ENCODE measurements at regions not wholly inside any gene's neighbourhood (a gene's known extent, or its start where the extent isn't known, plus 50 kb on each side); places are given as distances from the start of the nearest gene placed in this dataset.

DNA sequence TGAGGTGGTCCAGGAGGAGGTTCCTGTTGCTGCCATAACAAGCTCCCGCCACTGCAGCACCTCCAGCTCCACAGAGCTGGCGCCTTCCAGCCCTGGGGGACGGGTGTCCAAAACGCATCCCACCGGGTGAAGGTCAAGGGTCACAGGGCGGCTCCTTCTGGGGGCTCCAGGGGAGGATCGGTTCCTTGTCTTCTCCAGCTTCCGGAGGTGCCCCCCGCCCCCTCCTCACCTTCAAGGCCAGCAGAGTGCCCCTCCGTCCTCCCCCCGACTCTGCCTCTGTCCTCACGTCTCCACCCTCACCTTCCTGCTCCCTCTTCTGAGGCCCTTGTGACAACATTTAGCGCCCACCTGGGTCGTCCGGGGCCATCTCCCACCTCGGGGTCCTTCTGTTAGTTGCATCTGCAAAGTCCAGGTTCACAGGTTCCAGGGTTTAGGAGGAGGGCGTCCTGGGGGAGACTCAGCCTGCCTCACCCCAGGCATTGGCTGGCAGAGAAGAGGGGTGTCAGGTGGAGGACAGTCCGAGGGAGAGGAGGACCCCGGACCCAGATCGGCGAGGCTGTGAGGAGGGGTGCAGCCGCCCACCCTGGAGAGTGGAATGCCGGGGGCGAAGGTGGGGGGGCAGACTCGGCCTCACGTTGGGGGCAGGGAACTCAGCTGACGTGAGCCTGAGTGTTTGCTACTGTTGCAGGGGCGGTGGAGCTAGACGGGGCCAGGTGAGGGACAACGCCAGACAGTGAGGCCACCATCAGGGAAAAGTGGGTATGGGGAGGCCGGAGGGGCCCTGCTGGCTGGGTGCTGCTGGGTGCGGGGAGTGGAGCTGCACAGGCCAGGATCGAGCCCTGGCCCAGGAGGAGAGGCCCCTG lies 205.5 kb upstream of the C14orf180 start (continued):
- no peak for TF ChIP-seq RBBP5 (IDR thresholded peaks at IDR 0.05; ENCODE audit: borderline replicate concordance, insufficient read depth, low read length, poor library complexity, severe bottlenecking)

DNA sequence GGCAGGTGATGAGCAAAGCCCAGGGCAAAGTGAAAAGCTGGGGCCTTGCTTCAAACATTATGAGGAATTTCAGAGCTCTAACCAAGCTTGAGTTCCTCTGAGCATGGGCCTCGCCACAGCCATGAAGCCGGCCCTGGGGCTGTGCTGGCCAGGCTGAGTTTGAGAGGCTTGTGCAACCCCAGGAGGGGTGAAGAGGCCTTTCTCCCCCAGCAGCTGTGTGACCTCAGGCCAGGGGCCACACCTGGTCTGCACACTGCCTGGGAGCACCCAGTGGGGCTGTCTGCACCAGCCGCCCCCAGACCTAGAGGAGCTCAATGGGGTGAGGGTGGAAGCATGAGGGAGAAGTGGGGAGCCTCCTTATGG lies 204.9 kb upstream of the C14orf180 start:
- WGBS (ENCODE audit: insufficient coverage, low coverage, missing lambda C conversion rate) = 0% methylated on average over 3 of the region's 3 CpGs
- no TSS peak for BruUV-seq (replicated peaks)
- H3K36me3 ChIP-seq (ENCODE audit: control insufficient read depth, insufficient read depth, low read length) = no peaks in the 10 kb centered on the region
- no peak for TF ChIP-seq PRPF4 (IDR thresholded peaks at IDR 0.05; ENCODE audit: insufficient read depth, low read depth, low read length, poor library complexity, severe bottlenecking)
- no peak for TF ChIP-seq KLF13 (tag; IDR thresholded peaks at IDR 0.05; ENCODE audit: borderline replicate concordance, low read depth)
- no peak for TF ChIP-seq SREBF2 (CRISPR knock-in tag; IDR thresholded peaks at IDR 0.05)
- no peak for TF ChIP-seq BCOR (IDR thresholded peaks at IDR 0.05)
- no peak for TF ChIP-seq STAT5B (CRISPR knock-in tag; IDR thresholded peaks at IDR 0.05)
- no peak for TF ChIP-seq NR3C1 (CRISPR knock-in tag; IDR thresholded peaks at IDR 0.05)
- no peak for TF ChIP-seq CCNT2 (IDR thresholded peaks at IDR 0.05; ENCODE audit: borderline replicate concordance, extremely low read depth, insufficient read length, low read depth, low read length)
- TF ChIP-seq ZBTB7A (IDR thresholded peaks at IDR 0.05; ENCODE audit: borderline replicate concordance, control insufficient read depth, low read depth, low read length) = no peak
- TF ChIP-seq POU5F1 (IDR thresholded peaks at IDR 0.05; ENCODE audit: borderline replicate concordance, low read depth, low read length, partially characterized antibody) = no peak
- TF ChIP-seq, protein P1, sequence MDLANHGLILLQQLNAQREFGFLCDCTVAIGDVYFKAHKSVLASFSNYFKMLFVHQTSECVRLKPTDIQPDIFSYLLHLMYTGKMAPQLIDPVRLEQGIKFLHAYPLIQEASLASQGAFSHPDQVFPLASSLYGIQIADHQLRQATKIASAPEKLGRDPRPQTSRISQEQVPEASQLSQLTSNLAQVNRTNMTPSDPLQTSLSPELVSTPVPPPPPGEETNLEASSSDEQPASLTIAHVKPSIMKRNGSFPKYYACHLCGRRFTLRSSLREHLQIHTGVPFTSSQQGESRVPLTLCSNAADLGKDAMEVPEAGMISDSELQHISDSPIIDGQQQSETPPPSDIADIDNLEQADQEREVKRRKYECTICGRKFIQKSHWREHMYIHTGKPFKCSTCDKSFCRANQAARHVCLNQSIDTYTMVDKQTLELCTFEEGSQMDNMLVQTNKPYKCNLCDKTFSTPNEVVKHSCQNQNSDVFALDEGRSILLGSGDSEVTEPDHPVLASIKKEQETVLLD (IDR thresholded peaks at IDR 0.05) = no peak
- TF ChIP-seq HOXB6 (CRISPR knock-in tag; IDR thresholded peaks at IDR 0.05; ENCODE audit: borderline replicate concordance) = no peak
- TF ChIP-seq SIX5 (IDR thresholded peaks at IDR 0.05; ENCODE audit: borderline replicate concordance in 1 of 2, insufficient read depth in 1 of 2, low read depth in 1 of 2, low read length in 2 of 2) = no peak
- no peak for TF ChIP-seq ELF4 (CRISPR knock-in tag; IDR thresholded peaks at IDR 0.05)
- TF ChIP-seq SAFB2 (IDR thresholded peaks at IDR 0.05; ENCODE audit: borderline replicate concordance, low read depth, low read length, severe bottlenecking) = no peak
- TF ChIP-seq ARID2 (IDR thresholded peaks at IDR 0.05) = no peak
- TF ChIP-seq ZC3H4 (CRISPR knock-in tag; IDR thresholded peaks at IDR 0.05; ENCODE audit: borderline replicate concordance) = no peak
- TF ChIP-seq, protein P2, sequence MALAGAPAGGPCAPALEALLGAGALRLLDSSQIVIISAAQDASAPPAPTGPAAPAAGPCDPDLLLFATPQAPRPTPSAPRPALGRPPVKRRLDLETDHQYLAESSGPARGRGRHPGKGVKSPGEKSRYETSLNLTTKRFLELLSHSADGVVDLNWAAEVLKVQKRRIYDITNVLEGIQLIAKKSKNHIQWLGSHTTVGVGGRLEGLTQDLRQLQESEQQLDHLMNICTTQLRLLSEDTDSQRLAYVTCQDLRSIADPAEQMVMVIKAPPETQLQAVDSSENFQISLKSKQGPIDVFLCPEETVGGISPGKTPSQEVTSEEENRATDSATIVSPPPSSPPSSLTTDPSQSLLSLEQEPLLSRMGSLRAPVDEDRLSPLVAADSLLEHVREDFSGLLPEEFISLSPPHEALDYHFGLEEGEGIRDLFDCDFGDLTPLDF (CRISPR knock-in tag; IDR thresholded peaks at IDR 0.05) = no peak

More for the DNA sequence above, 204.9 kb upstream of the C14orf180 start:
- peaks cover 0 to 29% of the 10 kb centered on the region in 2 experiments; a peak in 2 of 5 replicates for H3K27me3 ChIP-seq (ENCODE audit: control insufficient read depth in 2 of 2, insufficient read depth in 2 of 2, low read length in 2 of 2)
- in situ Hi-C loops (cut with MboI) = no loop called here
- intact Hi-C loops (cut with micrococcal nuclease) = no loop called here
- H3K9me1 ChIP-seq (ENCODE audit: control insufficient read depth, insufficient read depth, low read length) = no peaks in the 10 kb centered on the region
- no peaks in the 10 kb centered on the region for H3K9me3 ChIP-seq (replicated peaks; ENCODE audit: control insufficient read depth, insufficient read depth, low read depth, low read length)
- DNase-seq (ENCODE audit: extremely low read depth in 1 of 4, low spot score in 3 of 4) = no peak
- FAIRE-seq = no peak
- no peak overlapping the region for H3K4me3 ChIP-seq
- no peak for ATAC-seq
- H3K79me2 ChIP-seq (ENCODE audit: control insufficient read depth, insufficient read depth, low read length) = no peaks in the 10 kb centered on the region
- no peak overlapping the region for H3K27ac ChIP-seq (ENCODE audit: extremely low read depth, low read depth, low read length)
- no peak overlapping the region for H2AFZ ChIP-seq (ENCODE audit: low read depth, low read length)
- no peaks in the 10 kb centered on the region for H3K4me1 ChIP-seq (replicated peaks in 1 of 2; ENCODE audit: control insufficient read depth in 2 of 2, insufficient read depth in 2 of 2, low read length in 2 of 2)
- ChIA-PET POLR2A (no interaction called here), CTCF (ENCODE audit: low intra/inter-chr PET ratio) (no interaction called here)
- H3K4me2 ChIP-seq (ENCODE audit: insufficient read depth, low read length) = no peak overlapping the region
- H3K9ac ChIP-seq (ENCODE audit: insufficient read depth in 1 of 2, low read depth in 2 of 2, low read length in 2 of 2) = no peak overlapping the region
- H4K20me1 ChIP-seq (replicated peaks; ENCODE audit: control insufficient read depth, insufficient read depth, low read length) = no peaks in the 10 kb centered on the region; the same call in 1 of the 2 replicates

All from K562 (cell line).